Lung (tissue), 11 donors: ENCODE measurements at regions not wholly inside any gene's neighbourhood (a gene's known extent, or its start where the extent isn't known, plus 50 kb on each side); places are given as distances from the start of the nearest gene placed in this dataset.
"Not testable (repeated sequence)": the region's sequence is repeated elsewhere in the genome, so short reads cannot be mapped to it uniquely, and the experiment has no call there.

Source experiments
- ATAC-seq: fragments of 200-7000 bp; cut with Tn5 transposase; one replicate; pipeline ENCODE4 v1.9.1; 2020; ENCODE audit warnings: moderate number of reproducible peaks; ENCODE audit not compliant: insufficient read depth, low FRiP score
- DNase-seq, 3 donors: peaks; one replicate each; pipeline ENCODE4 v3.0.0-alpha.2; 2013 to 2017
- H3K27ac ChIP-seq, 2 donors: one replicate each; pipeline ENCODE4 v1.5.1; 2013; ENCODE audit warnings: mild to moderate bottlenecking in 2 of 2, moderate library complexity in 2 of 2, control low read depth in 1 of 2, inconsistent platforms in 1 of 2, low read depth in 1 of 2, low read length in 1 of 2
- H3K27me3 ChIP-seq, 3 donors: one replicate each; pipeline ENCODE4 v1.5.1; 2013; ENCODE audit warnings: low read length in 2 of 3; ENCODE audit not compliant: control insufficient read depth in 3 of 3, insufficient read depth in 3 of 3
- H3K36me3 ChIP-seq, 4 donors: one replicate each; pipeline ENCODE4 v1.5.1; 2013; ENCODE audit warnings: low read length in 4 of 4, mild to moderate bottlenecking in 1 of 4, moderate library complexity in 1 of 4; ENCODE audit not compliant: control insufficient read depth in 4 of 4, insufficient read depth in 4 of 4
- H3K4me1 ChIP-seq, 5 donors: one replicate each; pipeline ENCODE4 v1.5.1; 2013; ENCODE audit warnings: low read length in 5 of 5, mild to moderate bottlenecking in 2 of 5, moderate library complexity in 1 of 5; ENCODE audit not compliant: control insufficient read depth in 5 of 5, insufficient read depth in 5 of 5
- H3K4me3 ChIP-seq: one replicate; pipeline ENCODE4 v1.5.1; 2013; ENCODE audit warnings: mild to moderate bottlenecking, control low read depth, moderate library complexity
- H3K9ac ChIP-seq, 2 donors: one replicate each; pipeline ENCODE4 v1.5.1; 2013; ENCODE audit warnings: low read length in 2 of 2, control low read depth in 1 of 2; ENCODE audit not compliant: insufficient read depth in 1 of 2
- H3K9me3 ChIP-seq, 4 donors: one replicate each; pipeline ENCODE4 v1.5.1; 2013; ENCODE audit warnings: low read length in 3 of 4, mild to moderate bottlenecking in 1 of 4, moderate library complexity in 1 of 4; ENCODE audit not compliant: control insufficient read depth in 4 of 4, insufficient read depth in 3 of 4
- WGBS, 2 donors: extraction: QIAGEN DNeasy Blood & Tissue Kit; methylation state at CpG; one replicate each; pipeline ENCODE4 v1.1.7; 2013; 5-methylcytosine and 5-hydroxymethylcytosine counted together
- TF ChIP-seq, protein P1 (sequence below): IDR thresholded peaks from 2 replicates; pipeline ENCODE4 v1.5.1; 2012; ENCODE audit warnings: mild to moderate bottlenecking; ENCODE audit errors: control extremely low read depth, extremely low read depth
- donor health status: control.
- donor health status: control.
- donor health status: Bipolar disorder and iron deficiency.
- donor health status: healthy.
- donor health status: DM: yes; HTN: yes; CAD: no.

- ATAC-seq (no peak), DNase-seq (no peak)
- peaks cover 0 to 6% (median 0%) of the 10 kb centered on the region in 3 donors for H3K27me3 ChIP-seq
- H3K9me3 ChIP-seq = peaks cover 0 to 5% (median 0%) of the 10 kb centered on the region in 4 donors
- H3K9ac ChIP-seq = no peak overlapping the region
- no peaks in the 10 kb centered on the region for H3K36me3 ChIP-seq
- 86 to 93% methylated on average over 4 of the region's 4 CpGs for WGBS, 2 donors
- TF ChIP-seq, protein P1, sequence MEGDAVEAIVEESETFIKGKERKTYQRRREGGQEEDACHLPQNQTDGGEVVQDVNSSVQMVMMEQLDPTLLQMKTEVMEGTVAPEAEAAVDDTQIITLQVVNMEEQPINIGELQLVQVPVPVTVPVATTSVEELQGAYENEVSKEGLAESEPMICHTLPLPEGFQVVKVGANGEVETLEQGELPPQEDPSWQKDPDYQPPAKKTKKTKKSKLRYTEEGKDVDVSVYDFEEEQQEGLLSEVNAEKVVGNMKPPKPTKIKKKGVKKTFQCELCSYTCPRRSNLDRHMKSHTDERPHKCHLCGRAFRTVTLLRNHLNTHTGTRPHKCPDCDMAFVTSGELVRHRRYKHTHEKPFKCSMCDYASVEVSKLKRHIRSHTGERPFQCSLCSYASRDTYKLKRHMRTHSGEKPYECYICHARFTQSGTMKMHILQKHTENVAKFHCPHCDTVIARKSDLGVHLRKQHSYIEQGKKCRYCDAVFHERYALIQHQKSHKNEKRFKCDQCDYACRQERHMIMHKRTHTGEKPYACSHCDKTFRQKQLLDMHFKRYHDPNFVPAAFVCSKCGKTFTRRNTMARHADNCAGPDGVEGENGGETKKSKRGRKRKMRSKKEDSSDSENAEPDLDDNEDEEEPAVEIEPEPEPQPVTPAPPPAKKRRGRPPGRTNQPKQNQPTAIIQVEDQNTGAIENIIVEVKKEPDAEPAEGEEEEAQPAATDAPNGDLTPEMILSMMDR = no peak
- no peak overlapping the region for H3K27ac ChIP-seq
- no peaks in the 10 kb centered on the region for H3K4me1 ChIP-seq
- H3K4me3 ChIP-seq = no peak overlapping the region
These were observed 115.8 kb upstream of the CRHR1 start for GRCh38 chr17:45668316-45668715.

- Histone ChIP-seq H3K27ac (no peak overlapping the region), H3K9ac (no peak overlapping the region), H3K27me3 (peaks cover 0 to 3% (median 0%) of the 10 kb centered on the region in 3 donors), H3K4me3 (no peak overlapping the region), H3K4me1 (no peaks in the 10 kb centered on the region), H3K36me3 (no peaks in the 10 kb centered on the region), H3K9me3 (peaks cover 0 to 9% (median 0%) of the 10 kb centered on the region in 4 donors)
- DNase-seq (no peak), ATAC-seq (no peak)
- TF ChIP-seq, protein P1 = no peak
- WGBS, 2 donors = 72 to 80% methylated on average over 15 to 16 of the region's 16 CpGs
These were observed 111.8 kb upstream of the CRHR1 start for GRCh38 chr17:45672301-45672700.

GRCh38 chr17:45672792-45673191, 111.3 kb upstream of the CRHR1 start:
- H3K27ac ChIP-seq = no peak overlapping the region

DNA sequence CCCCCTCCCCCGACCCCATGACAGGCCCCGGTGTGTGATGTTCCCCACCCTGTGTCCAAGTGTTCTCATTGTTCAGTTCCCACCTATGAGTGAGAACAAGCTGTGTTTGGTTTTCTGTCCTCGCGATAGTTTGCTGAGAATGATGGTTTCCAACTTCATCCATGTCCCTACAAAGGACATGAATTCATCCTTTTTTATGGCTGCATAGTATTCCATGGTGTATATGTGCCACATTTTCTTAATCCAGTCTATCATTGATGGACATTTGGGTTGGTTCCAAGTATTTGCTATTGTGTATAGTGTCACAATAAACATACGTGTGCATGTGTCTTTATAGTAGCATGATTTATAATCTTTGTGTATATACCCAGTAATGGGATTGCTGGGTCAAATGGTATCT, 110.4 kb upstream of the CRHR1 start:
- H3K36me3 ChIP-seq, H3K9ac ChIP-seq, H3K9me3 ChIP-seq, DNase-seq, H3K27me3 ChIP-seq, H3K4me1 ChIP-seq, H3K4me3 ChIP-seq, ATAC-seq, H3K27ac ChIP-seq: not testable (repeated sequence)
- 87 to 96% methylated on average over 5 of the region's 5 CpGs for WGBS, 2 donors

More at GRCh38 chr17:45672792-45673191, 111.3 kb upstream of the CRHR1 start:
- H3K9ac ChIP-seq = no peak overlapping the region
- no peaks in the 10 kb centered on the region for H3K36me3 ChIP-seq
- no peaks in the 10 kb centered on the region for H3K4me1 ChIP-seq
- peaks cover 0 to 9% (median 0%) of the 10 kb centered on the region in 4 donors for H3K9me3 ChIP-seq
- DNase-seq = no peak
- WGBS, 2 donors = 83 to 88% methylated on average over 5 of the region's 5 CpGs
- TF ChIP-seq, protein P1 = no peak
- peaks cover 0 to 3% (median 0%) of the 10 kb centered on the region in 3 donors for H3K27me3 ChIP-seq
- no peak overlapping the region for H3K4me3 ChIP-seq
- ATAC-seq = no peak
